H9 (cell line): ENCODE measurements at regions not wholly inside any gene's neighbourhood (a gene's known extent, or its start where the extent isn't known, plus 50 kb on each side); places are given as distances from the start of the nearest gene placed in this dataset.

Experiments
- DNase-seq: peaks from one replicate; pipeline ENCODE4 v3.0.0-alpha.2; 2017
- H2AFZ ChIP-seq: one replicate; pipeline ENCODE4 v1.6.1; 2013; ENCODE audit warnings: mild to moderate bottlenecking, low read length, control low read depth, moderate library complexity
- H2AK5ac ChIP-seq: 2 replicates; pipeline ENCODE4 v1.6.1; 2013; ENCODE audit warnings: low read length, control low read depth, mixed read lengths; ENCODE audit not compliant: insufficient read length
- H2BK120ac ChIP-seq: one replicate; pipeline ENCODE4 v1.6.1; 2013; ENCODE audit warnings: low read depth, mild to moderate bottlenecking, low read length, control low read depth, inconsistent platforms; ENCODE audit not compliant: poor library complexity, severe bottlenecking
- H2BK12ac ChIP-seq: 2 replicates; pipeline ENCODE4 v1.6.1; 2013; ENCODE audit warnings: low read length, control low read depth, mixed read lengths, low read depth; ENCODE audit not compliant: insufficient read length
- H2BK15ac ChIP-seq: 2 replicates; pipeline ENCODE4 v1.6.1; 2013; ENCODE audit warnings: low read depth, low read length, control low read depth
- H2BK20ac ChIP-seq: one replicate; pipeline ENCODE4 v1.6.1; 2013; ENCODE audit warnings: low read depth, mild to moderate bottlenecking, low read length, control low read depth, inconsistent platforms; ENCODE audit not compliant: poor library complexity, severe bottlenecking
- H2BK5ac ChIP-seq: 2 replicates; pipeline ENCODE4 v1.6.1; 2013; ENCODE audit warnings: low read length, control low read depth, mixed read lengths; ENCODE audit not compliant: insufficient read length
- H3K14ac ChIP-seq: 2 replicates; pipeline ENCODE4 v1.6.1; 2013; ENCODE audit warnings: low read length, control low read depth; ENCODE audit not compliant: insufficient read depth
- H3K18ac ChIP-seq: 2 replicates; pipeline ENCODE4 v1.6.1; 2013; ENCODE audit warnings: low read depth, mild to moderate bottlenecking, mixed read lengths, low read length, control low read depth; ENCODE audit not compliant: insufficient read length
- H3K23ac ChIP-seq: 2 replicates; pipeline ENCODE4 v1.6.1; 2013; ENCODE audit warnings: low read length, control low read depth, mixed read lengths, low read depth; ENCODE audit not compliant: insufficient read length
- H3K23me2 ChIP-seq: 2 replicates; pipeline ENCODE4 v1.6.1; 2013; ENCODE audit warnings: low read depth, mild to moderate bottlenecking, mixed read lengths, low read length, control low read depth; ENCODE audit not compliant: insufficient read length, poor library complexity, severe bottlenecking
- H3K27ac ChIP-seq: 2 replicates; pipeline ENCODE4 v1.5.1; 2013; ENCODE audit warnings: low read length, control low read depth, mixed read lengths, low read depth; ENCODE audit not compliant: insufficient read length
- H3K27me3 ChIP-seq: 2 replicates; pipeline ENCODE4 v1.6.1; 2013; ENCODE audit warnings: low read length, control low read depth, inconsistent platforms; ENCODE audit not compliant: insufficient read depth
- H3K4ac ChIP-seq: 2 replicates; pipeline ENCODE4 v1.6.1; 2013; ENCODE audit warnings: low read depth, mild to moderate bottlenecking, control low read depth, inconsistent platforms, low read length, moderate library complexity
- H3K4me1 ChIP-seq: 2 replicates; pipeline ENCODE4 v1.6.1; 2013; ENCODE audit warnings: low read length, control low read depth, inconsistent platforms; ENCODE audit not compliant: insufficient read depth
- H3K4me2 ChIP-seq: 2 replicates; pipeline ENCODE4 v1.6.1; 2013; ENCODE audit warnings: low read length, control low read depth, mixed read lengths; ENCODE audit not compliant: insufficient read length, insufficient read depth
- H3K56ac ChIP-seq: 2 replicates; pipeline ENCODE4 v1.6.1; 2013; ENCODE audit warnings: low read depth, mild to moderate bottlenecking, mixed read lengths, low read length, control low read depth; ENCODE audit not compliant: insufficient read length
- H3K79me1 ChIP-seq: 2 replicates; pipeline ENCODE4 v1.6.1; 2013; ENCODE audit warnings: low read depth, mild to moderate bottlenecking, moderate library complexity, low read length, control low read depth, inconsistent platforms; ENCODE audit not compliant: insufficient read depth, poor library complexity, severe bottlenecking
- H3K79me2 ChIP-seq: 2 replicates; pipeline ENCODE4 v1.6.1; 2013; ENCODE audit warnings: low read length, control low read depth, inconsistent platforms; ENCODE audit not compliant: insufficient read depth
- H3K9ac ChIP-seq: 2 replicates; pipeline ENCODE4 v1.6.1; 2013; ENCODE audit warnings: low read length, control low read depth, mixed read lengths; ENCODE audit not compliant: insufficient read length; ENCODE audit errors: extremely low read depth
- H3K9me3 ChIP-seq: one replicate; pipeline ENCODE4 v1.6.1; 2013; ENCODE audit warnings: low read depth, low read length, inconsistent platforms; ENCODE audit not compliant: control insufficient read depth
- H3T11ph ChIP-seq: one replicate; pipeline ENCODE4 v1.6.1; 2013; ENCODE audit warnings: mild to moderate bottlenecking, low read length, control low read depth, inconsistent platforms
- H4K20me1 ChIP-seq: one replicate; pipeline ENCODE4 v1.6.1; 2013; ENCODE audit not compliant: control insufficient read depth, insufficient read length, insufficient read depth
- H4K5ac ChIP-seq: 2 replicates; pipeline ENCODE4 v1.6.1; 2013; ENCODE audit warnings: low read depth, mild to moderate bottlenecking, mixed read lengths, low read length, control low read depth; ENCODE audit not compliant: insufficient read length
- H4K8ac ChIP-seq: replicated peaks from 2 replicates; pipeline ENCODE4 v1.6.1; 2013; ENCODE audit warnings: low read length, control low read depth, mixed read lengths, low read depth; ENCODE audit not compliant: insufficient read length
- H4K91ac ChIP-seq: 2 replicates; pipeline ENCODE4 v1.6.1; 2013; ENCODE audit warnings: low read depth, mild to moderate bottlenecking, moderate library complexity, mixed read lengths, low read length, control low read depth; ENCODE audit not compliant: insufficient read length
- H3K27ac Mint-ChIP-seq, 3 experiments: 2 replicates in 2 of 3; 3 replicates in 1 of 3; pipeline ENCODE4 v1.8.0; 2020 to 2021; ENCODE audit warnings: mixed read lengths in 3 of 3, mild to moderate bottlenecking in 1 of 3, moderate library complexity in 1 of 3
- H3K27me3 Mint-ChIP-seq: 2 replicates; pipeline ENCODE4 v1.8.0; 2021; ENCODE audit warnings: low read depth, mild to moderate bottlenecking, moderate library complexity, mixed read lengths
- H3K36me3 Mint-ChIP-seq, 3 experiments: 2 replicates in 2 of 3; 3 replicates in 1 of 3; pipeline ENCODE4 v1.8.0; 2020 to 2021; ENCODE audit warnings: low read depth in 3 of 3, mixed read lengths in 3 of 3; ENCODE audit not compliant: insufficient read depth in 1 of 3
- H3K4me1 Mint-ChIP-seq, 2 experiments: 2 replicates each; pipeline ENCODE4 v1.8.0; 2020; ENCODE audit warnings: mixed read lengths in 2 of 2
- H3K4me3 Mint-ChIP-seq, 2 experiments: 2 replicates in 1 of 2; 3 replicates in 1 of 2; pipeline ENCODE4 v1.8.0; 2020 to 2021; ENCODE audit warnings: mild to moderate bottlenecking in 2 of 2, mixed read lengths in 2 of 2, moderate library complexity in 1 of 2
- H3K9me3 Mint-ChIP-seq, 2 experiments: 2 replicates in 1 of 2; 3 replicates in 1 of 2; pipeline ENCODE4 v1.8.0; 2020; ENCODE audit warnings: mild to moderate bottlenecking in 2 of 2, mixed read lengths in 2 of 2, moderate library complexity in 1 of 2
- CTCF ChIP-seq: fragments of 200-600 bp; sonication (generic); conservative IDR thresholded peaks from 3 replicates; pipeline ENCODE4 v1.8.0; 2021; ENCODE audit warnings: antibody characterized with exemption, mild to moderate bottlenecking
- WGBS: extraction: QIAGEN DNeasy Blood & Tissue Kit; methylation state at CpG from one replicate; pipeline ENCODE4 v1.1.7; 2013; ENCODE audit warnings: missing lambda C conversion rate, low lambda C conversion rate, mixed read lengths; ENCODE audit not compliant: insufficient read length; ENCODE audit errors: extremely low coverage; 5-methylcytosine and 5-hydroxymethylcytosine counted together

GRCh38 chr7:115230882-115231571, 309.1 kb downstream of the MDFIC start:
- H3K14ac ChIP-seq, result no peak overlapping the region
- no peaks in the 10 kb centered on the region for H3K79me2 ChIP-seq
- H3K23me2 ChIP-seq, result no peaks in the 10 kb centered on the region
- no peak for DNase-seq
- no peak overlapping the region for H3K18ac ChIP-seq
- no peak overlapping the region for H3K23ac ChIP-seq
- H3K27ac ChIP-seq, result no peak overlapping the region
- Mint-ChIP-seq H3K27ac (no peak overlapping the region), H3K27me3 (peaks cover 95% of the 10 kb centered on the region), H3K4me1 (peaks cover 6 to 10% of the 10 kb centered on the region in 2 experiments), H3K36me3 (no peaks in the 10 kb centered on the region), H3K9me3 (peaks cover 5% of the 10 kb centered on the region in 2 experiments; a peak in 2 of 5 replicates), H3K4me3 (no peak overlapping the region)
- TF ChIP-seq CTCF, result no peak
- H3K56ac ChIP-seq, result no peak overlapping the region
- H3K4me1 ChIP-seq, result no peaks in the 10 kb centered on the region; the same call in 1 of the 2 replicates
- H4K8ac ChIP-seq, result no peak overlapping the region
- H4K91ac ChIP-seq, result no peak overlapping the region
- no peaks in the 10 kb centered on the region for H3K79me1 ChIP-seq
- H2BK120ac ChIP-seq, result no peak overlapping the region
- H2BK12ac ChIP-seq, result no peak overlapping the region
- H2BK20ac ChIP-seq, result no peak overlapping the region
- no peak overlapping the region for H2BK15ac ChIP-seq
- H2AFZ ChIP-seq, result no peak overlapping the region
- H3K9ac ChIP-seq, result no peak overlapping the region
- H4K20me1 ChIP-seq, result no peaks in the 10 kb centered on the region
- no peak overlapping the region for H2BK5ac ChIP-seq
- WGBS, result no CpG with 5 or more reads among the region's 1 CpG
- H3K27me3 ChIP-seq, result peaks cover 27% of the 10 kb centered on the region
- H3K9me3 ChIP-seq, result no peaks in the 10 kb centered on the region
- H3K4ac ChIP-seq, result no peak overlapping the region
- no peak overlapping the region for H2AK5ac ChIP-seq
- H3K4me2 ChIP-seq, result no peak overlapping the region
- H3T11ph ChIP-seq, result no peak overlapping the region
- no peak overlapping the region for H4K5ac ChIP-seq
